GM11168 (cell line): ENCODE measurements at regions not wholly inside any gene's neighbourhood (a gene's known extent, or its start where the extent isn't known, plus 50 kb on each side); places are given as distances from the start of the nearest gene placed in this dataset.

Experiments used
- in situ Hi-C: fragments of 300-500 bp; cut with MboI; formaldehyde crosslinking; loops from one replicate; pipeline ENCODE4 v1.12.0; 2022; ENCODE audit warnings: low sequenced_read_pairs; ENCODE audit not compliant: unreplicated experiment

- in situ Hi-C loops: no loop called here
Measured at GRCh38 chr10:78286668-78287067, 253.0 kb downstream of the RPS24 start.

DNA sequence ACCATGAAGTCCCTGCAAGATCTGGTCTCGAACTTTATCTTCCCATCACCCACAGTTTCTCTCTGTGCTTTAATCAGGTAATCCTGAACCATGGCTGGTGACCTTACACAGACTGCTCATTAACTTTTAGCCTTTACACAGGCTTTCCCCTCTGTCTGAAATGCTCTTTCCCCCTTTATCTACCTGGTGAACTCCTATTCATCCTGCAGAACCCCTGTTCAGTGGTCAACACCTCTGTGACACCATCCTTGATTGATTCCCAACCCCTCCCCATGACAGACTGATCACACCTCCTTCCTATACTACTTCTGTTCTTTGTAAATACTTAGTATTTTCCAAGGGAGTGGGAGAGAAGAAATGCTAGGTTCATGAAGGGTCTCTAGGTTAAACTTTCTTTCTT, 254.0 kb downstream of the RPS24 start:
- in situ Hi-C loops: no loop called here

- in situ Hi-C loops: no loop called here
Measured at GRCh38 chr10:78288663-78289062, 255.0 kb downstream of the RPS24 start.

DNA sequence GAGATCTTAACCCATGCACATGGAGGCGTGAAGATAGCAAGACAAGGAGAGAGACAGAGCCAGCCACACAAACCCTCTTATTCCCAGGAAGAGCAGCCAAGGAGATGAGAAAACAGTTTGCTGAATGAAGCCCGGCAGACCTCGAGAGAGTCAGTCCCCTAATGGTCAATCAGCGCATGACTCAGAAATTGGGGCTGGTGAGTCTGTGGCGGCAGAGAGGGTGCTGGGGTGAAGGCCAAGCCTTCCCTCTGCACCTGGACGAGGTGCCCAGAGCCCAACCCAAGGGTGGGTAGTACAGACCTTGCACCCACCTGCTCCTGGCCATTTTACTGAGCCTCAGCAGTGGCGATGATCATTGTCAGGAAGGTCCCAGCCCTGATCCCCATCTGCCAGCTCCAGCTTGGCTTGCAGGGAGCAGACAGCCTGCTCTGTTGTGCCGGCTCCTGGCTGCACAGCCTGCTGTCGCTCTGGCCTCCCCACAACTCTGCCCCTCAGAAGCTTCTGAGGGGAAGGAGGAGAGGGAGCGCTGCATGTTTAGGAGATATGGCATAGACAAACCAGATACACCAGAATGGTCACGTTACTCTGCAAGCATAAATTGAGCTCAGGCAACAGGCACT, 256.6 kb downstream of the RPS24 start:
- in situ Hi-C loops: no loop called here

DNA sequence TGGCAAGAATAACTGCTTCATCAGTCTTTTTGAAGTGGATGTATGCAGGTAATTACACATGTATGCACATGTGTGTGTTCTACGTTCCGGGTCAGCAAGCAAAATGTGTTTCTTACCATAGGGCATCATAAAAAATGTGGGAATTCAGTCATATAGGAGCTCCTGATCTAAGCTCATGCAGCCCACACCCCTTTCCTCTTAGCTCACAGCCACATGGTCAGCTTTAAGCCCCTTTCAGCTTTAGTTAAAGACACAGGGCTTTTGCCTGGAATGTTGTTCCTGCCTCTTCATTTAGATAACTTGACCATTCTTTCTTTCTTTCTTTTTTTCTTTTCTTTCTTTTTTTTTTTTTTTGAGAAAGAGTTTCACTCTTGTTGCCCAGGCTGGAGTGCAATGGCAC, 258.1 kb downstream of the RPS24 start:
- in situ Hi-C loops: no loop called here

DNA sequence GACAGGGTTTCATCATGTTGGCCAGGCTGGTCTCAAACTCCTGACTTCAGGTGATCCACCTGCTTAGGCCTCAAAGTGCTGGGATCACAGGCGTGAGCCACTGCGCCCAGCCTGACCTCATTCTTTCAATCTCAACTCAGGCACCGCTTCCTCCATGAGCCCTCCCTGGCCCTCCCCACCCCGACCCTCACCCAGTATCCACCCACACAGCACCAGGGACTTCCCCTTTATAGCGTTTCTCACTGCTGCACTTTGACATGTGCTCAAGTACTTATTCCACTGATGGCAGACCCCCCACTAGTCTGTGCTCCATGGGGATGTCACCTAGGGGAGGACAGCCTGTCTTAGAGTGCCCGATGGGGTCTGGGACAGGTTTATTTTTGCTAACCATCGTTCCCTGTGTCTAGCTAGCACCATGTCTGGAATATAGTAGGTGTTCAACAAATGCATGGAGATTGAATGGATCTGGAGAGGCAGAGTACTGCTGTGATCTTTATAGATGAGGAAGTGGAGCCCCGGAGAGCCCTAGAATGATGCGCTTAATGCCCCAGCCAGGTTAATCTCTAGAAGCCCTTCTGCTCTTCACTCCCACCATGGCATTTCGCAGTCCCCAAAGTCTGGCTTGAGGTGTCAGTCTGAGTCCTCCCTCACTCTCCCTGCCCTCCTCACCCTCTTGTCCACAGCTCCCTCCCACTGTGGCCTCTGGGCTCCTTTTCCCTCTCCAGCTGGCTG, 258.8 kb downstream of the RPS24 start:
- in situ Hi-C loops: no loop called here

GRCh38 chr10:78292982-78293865, 259.6 kb downstream of the RPS24 start:
- in situ Hi-C loops: no loop called here

DNA sequence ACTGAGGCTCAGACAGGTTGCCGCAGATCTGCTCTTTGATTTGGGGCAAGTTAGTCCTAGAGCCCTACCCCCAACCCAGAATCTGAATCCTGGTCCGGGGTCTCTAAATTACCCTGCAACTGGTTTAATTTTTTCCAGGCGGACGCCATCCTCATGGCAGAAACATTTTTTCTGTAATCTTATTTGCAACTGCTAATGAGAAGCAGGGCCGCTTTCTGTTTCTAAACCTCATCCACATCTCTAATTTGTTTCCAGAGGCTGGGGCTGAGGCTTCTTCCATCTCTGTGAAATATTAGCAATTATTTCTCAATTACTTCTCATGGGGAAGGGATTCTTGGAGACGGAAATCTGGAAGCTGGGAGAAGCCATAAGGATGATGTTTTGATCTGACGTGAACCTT, 261.6 kb downstream of the RPS24 start:
- in situ Hi-C loops: no loop called here

GRCh38 chr10:78296785-78297184, 263.1 kb downstream of the RPS24 start:
- in situ Hi-C loops: no loop called here

- in situ Hi-C loops: no loop called here
Measured at GRCh38 chr10:78297997-78298396, 264.3 kb downstream of the RPS24 start.

DNA sequence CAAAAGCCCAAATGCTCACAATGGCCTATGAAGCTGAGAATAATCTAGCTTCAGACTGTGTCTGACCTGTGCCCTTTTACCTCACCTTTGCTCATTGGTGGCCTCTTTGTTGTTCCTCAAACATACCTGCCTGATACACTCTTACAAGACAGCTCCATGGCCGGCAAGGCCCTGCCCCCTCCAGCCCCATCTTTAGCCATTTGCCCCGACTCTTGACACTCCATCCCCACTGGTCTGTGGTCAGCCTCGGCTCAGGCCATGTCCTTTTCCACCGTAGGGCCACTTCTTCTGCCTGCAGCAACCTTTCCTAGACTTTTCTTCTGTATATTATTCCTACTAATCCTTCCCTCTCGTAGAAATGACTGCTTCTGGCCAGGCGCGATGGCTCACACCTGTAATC, 265.2 kb downstream of the RPS24 start:
- in situ Hi-C loops: no loop called here

DNA sequence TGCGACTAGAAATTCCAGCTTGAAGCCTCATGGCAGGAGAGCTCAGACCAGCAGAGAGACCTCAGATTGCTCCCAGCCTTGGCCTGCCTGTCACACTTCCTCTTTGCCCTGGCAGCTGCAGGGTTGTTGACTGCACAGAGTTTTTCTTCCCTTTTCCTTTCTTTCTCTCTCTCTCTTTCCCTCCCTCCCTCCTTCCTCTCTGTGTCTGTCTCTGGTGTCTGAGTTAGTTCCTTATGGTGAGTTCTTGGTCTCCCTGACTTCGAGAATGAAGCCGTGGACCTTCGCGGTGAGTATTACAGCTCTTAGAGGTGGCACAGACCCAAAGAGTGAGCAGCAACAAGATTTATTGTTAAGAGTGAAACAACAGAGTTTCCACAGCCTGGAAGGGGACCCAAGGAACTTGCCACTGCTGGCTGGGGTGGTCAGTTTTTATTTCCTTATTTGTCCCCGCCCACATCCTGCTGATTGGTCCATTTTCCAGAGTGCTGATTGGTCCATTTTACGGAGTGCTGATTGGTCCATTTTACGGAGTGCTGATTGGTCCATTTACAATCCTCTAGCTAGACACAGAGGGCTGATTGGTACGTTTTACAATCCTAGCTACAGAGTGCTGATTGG, 266.3 kb downstream of the RPS24 start:
- in situ Hi-C loops: no loop called here

- in situ Hi-C loops: no loop called here
Measured at GRCh38 chr10:78300526-78300925, 266.9 kb downstream of the RPS24 start.

GRCh38 chr10:78301481-78301880, 267.8 kb downstream of the RPS24 start:
- in situ Hi-C loops: no loop called here

GRCh38 chr10:78301891-78302738, 268.5 kb downstream of the RPS24 start:
- in situ Hi-C loops: no loop called here

DNA sequence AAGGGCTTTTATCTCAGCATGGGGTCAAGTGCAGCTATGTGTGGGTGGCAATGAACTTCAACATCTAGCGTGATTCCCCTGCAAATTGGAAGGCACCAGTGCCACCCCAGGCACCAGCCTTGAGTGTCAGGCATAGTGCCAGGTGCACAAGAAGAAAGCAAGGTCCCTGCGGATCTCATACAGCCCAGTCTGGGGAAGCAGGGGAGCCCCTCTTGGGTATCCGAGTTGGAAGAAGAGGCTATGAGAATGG, 269.0 kb downstream of the RPS24 start:
- in situ Hi-C loops: no loop called here

GRCh38 chr10:78302989-78303854, 269.6 kb downstream of the RPS24 start:
- in situ Hi-C loops: no loop called here

DNA sequence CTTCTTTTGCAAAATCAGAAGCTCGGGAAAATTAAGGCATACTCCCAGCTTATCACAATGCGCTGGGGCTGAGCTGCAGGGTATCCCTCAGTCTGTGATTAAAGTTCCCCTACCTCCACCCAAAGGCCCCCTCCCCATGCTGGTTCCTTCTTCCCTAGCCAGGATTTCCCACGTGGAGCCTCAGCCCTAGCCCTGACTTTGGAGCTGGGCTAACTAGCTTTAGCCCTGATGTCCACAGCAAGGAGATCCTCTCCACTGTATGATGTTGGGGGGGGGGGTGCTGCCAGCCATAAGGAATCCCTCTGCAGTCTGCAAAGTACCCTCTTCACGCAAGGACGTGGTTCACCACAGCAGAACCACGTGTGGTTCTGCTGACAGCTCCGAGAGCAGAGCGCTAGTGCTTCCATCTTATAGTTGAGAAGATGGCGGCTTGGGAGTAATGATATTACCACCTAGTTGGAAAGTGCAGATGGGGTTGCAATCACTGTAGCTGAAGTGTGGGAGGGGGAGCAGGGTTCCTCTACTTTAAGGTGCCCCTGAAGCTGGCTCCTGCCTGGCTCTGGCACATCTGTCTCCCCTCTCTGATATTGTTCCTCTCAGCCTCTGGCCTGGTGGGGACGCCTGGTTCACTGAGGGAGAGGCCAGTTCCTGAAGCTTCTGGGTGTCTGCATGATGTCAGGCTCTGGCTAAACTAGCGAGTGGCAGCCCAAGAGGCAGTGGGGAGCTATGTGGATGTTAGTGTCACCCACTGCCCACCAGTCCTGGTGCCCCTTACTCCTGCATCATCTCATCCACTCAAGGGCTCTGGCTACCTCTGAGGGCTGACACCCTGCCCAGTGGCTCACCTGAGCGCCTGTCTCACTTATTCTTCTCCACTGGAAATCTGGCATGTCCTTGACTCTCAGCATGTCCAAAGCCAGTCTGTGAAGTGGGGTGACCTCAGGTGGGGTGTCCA, 270.7 kb downstream of the RPS24 start:
- in situ Hi-C loops: no loop called here
